NT2/D1 (cell line): ENCODE measurements at regions not wholly inside any gene's neighbourhood (a gene's known extent, or its start where the extent isn't known, plus 50 kb on each side); places are given as distances from the start of the nearest gene placed in this dataset.

Source experiments
- YY1 ChIP-seq: IDR thresholded peaks from 2 replicates; pipeline ENCODE4 v1.6.1; 2011; ENCODE audit not compliant: insufficient read length, insufficient read depth
- ZNF274 ChIP-seq: IDR thresholded peaks from 2 replicates; pipeline ENCODE4 v1.6.1; 2011; ENCODE audit warnings: mild to moderate bottlenecking, low read depth, low read length

- TF ChIP-seq ZNF274, result no peak
- TF ChIP-seq YY1, result no peak
Measured at GRCh38 chr6:110048221-110048875, 70.2 kb downstream of the GPR6 start.
